H1 (cell line): ENCODE measurements at regions not wholly inside any gene's neighbourhood (a gene's known extent, or its start where the extent isn't known, plus 50 kb on each side); places are given as distances from the start of the nearest gene placed in this dataset.

Experiments used
- CTCF ChIA-PET: fragments of 300-600 bp; sonication (Branson Sonifier 250); formaldehyde crosslinking; loops from one replicate; lab custom pipeline; 2021; ENCODE audit not compliant: partially characterized antibody; lab: Charles Lee
- POLR2A ChIA-PET: fragments of 300-600 bp; sonication (Branson Sonifier 250); formaldehyde crosslinking; loops from one replicate; lab custom pipeline; 2021; ENCODE audit warnings: inconsistent platforms; ENCODE audit not compliant: partially characterized antibody; lab: Charles Lee
- DNase-seq, 2 experiments: peaks; one replicate each; pipeline versions ENCODE4 v3.0.0 to v3.0.0-alpha.2; 2010 to 2022; ENCODE audit warnings: low spot score in 2 of 2, low read depth in 1 of 2, mixed read lengths in 1 of 2
- FAIRE-seq: peaks from 2 replicates; lab custom pipeline; 2011; peaks lifted over from hg19 to GRCh38; lab: Jason Lieb, UNC
- H2AFZ ChIP-seq: 2 replicates; pipeline ENCODE4 v1.8.1; 2012; ENCODE audit warnings: low read length, inconsistent platforms
- H2AK5ac ChIP-seq: 2 replicates; pipeline ENCODE4 v1.6.1; 2013; ENCODE audit warnings: low read depth, low read length
- H2BK120ac ChIP-seq: replicated peaks from 2 replicates; pipeline ENCODE3; 2013; ENCODE audit warnings: low read depth, low read length, inconsistent platforms
- H2BK12ac ChIP-seq: 2 replicates; pipeline ENCODE4 v1.6.1; 2013; ENCODE audit warnings: low read depth, low read length
- H2BK15ac ChIP-seq: 2 replicates; pipeline ENCODE4 v1.6.1; 2013; ENCODE audit warnings: low read length
- H2BK20ac ChIP-seq: 2 replicates; pipeline ENCODE4 v1.6.1; 2013; ENCODE audit warnings: low read length
- H2BK5ac ChIP-seq: 2 replicates; pipeline ENCODE4 v1.6.1; 2013; ENCODE audit warnings: low read depth, low read length
- H3K14ac ChIP-seq: 2 replicates; pipeline ENCODE4 v1.6.1; 2013; ENCODE audit warnings: inconsistent platforms; ENCODE audit not compliant: insufficient read length
- H3K18ac ChIP-seq: 2 replicates; pipeline ENCODE4 v1.6.1; 2013; ENCODE audit warnings: low read length; ENCODE audit errors: extremely low read depth
- H3K23ac ChIP-seq: 2 replicates; pipeline ENCODE4 v1.6.1; 2013; ENCODE audit warnings: inconsistent platforms; ENCODE audit not compliant: insufficient read length
- H3K23me2 ChIP-seq: 2 replicates; pipeline ENCODE4 v1.6.1; 2013; ENCODE audit warnings: low read depth, low read length
- H3K27ac ChIP-seq: 2 replicates; pipeline ENCODE4 v1.6.1; 2011; ENCODE audit warnings: low read depth, low read length, inconsistent platforms
- H3K27me3 ChIP-seq, 4 experiments: replicated peaks in 1 of 4; 1 replicate in 1 of 4; 2 replicates in 3 of 4; pipeline versions ENCODE4 v1.6.1 to v1.8.1; 2011 to 2013; ENCODE audit warnings: low read length in 3 of 4, mild to moderate bottlenecking in 3 of 4, inconsistent platforms in 2 of 4, mixed read lengths in 2 of 4, moderate library complexity in 1 of 4; ENCODE audit not compliant: control insufficient read depth in 3 of 4, insufficient read depth in 3 of 4; ENCODE audit errors: extremely low read depth in 1 of 4
- H3K36me3 ChIP-seq, 4 experiments: 2 replicates each; pipeline versions ENCODE4 v1.6.1 to v1.8.1; 2011 to 2013; ENCODE audit warnings: mild to moderate bottlenecking in 4 of 4, low read length in 3 of 4, moderate library complexity in 2 of 4, control low read depth in 1 of 4, inconsistent platforms in 1 of 4; ENCODE audit not compliant: insufficient read depth in 4 of 4, control insufficient read depth in 2 of 4
- H3K4ac ChIP-seq: replicated peaks from 2 replicates; pipeline ENCODE3; 2013; ENCODE audit warnings: low read length, low read depth, mixed read lengths, inconsistent platforms; ENCODE audit not compliant: insufficient read length
- H3K4me1 ChIP-seq, 4 experiments: replicated peaks in 1 of 4; 1 replicate in 1 of 4; 2 replicates in 3 of 4; pipeline versions ENCODE4 v1.6.1 to v1.8.1; 2011 to 2013; ENCODE audit warnings: low read length in 3 of 4, inconsistent platforms in 2 of 4, mixed read lengths in 1 of 4; ENCODE audit not compliant: insufficient read depth in 4 of 4, control insufficient read depth in 3 of 4
- H3K4me2 ChIP-seq, 2 experiments: 2 replicates each; pipeline versions ENCODE4 v1.6.1 to v1.8.1; 2011 to 2013; ENCODE audit warnings: low read depth in 2 of 2, low read length in 2 of 2, control low read depth in 1 of 2, inconsistent platforms in 1 of 2, mild to moderate bottlenecking in 1 of 2; ENCODE audit not compliant: insufficient read depth in 1 of 2
- H3K4me3 ChIP-seq, 4 experiments: fragments of 200-600, 300-600 bp in 1 of 4; sonication (generic), shearing (Covaris generic), sonication (Bioruptor Twin) in 1 of 4; 2 replicates each; pipeline versions ENCODE4 v1.5.1 to v1.8.1; 2011 to 2016; ENCODE audit warnings: low read length in 4 of 4, low read depth in 3 of 4, control low read depth in 2 of 4, inconsistent platforms in 2 of 4, mild to moderate bottlenecking in 2 of 4, mixed read lengths in 1 of 4, moderate library complexity in 1 of 4; ENCODE audit not compliant: insufficient read depth in 2 of 4; ENCODE audit errors: extremely low read depth in 1 of 4
- H3K56ac ChIP-seq: replicated peaks from 2 replicates; pipeline ENCODE3; 2013; ENCODE audit warnings: low read depth, mild to moderate bottlenecking, mixed read lengths, low read length, inconsistent platforms; ENCODE audit not compliant: insufficient read length
- H3K79me1 ChIP-seq: 2 replicates; pipeline ENCODE4 v1.6.1; 2013; ENCODE audit warnings: low read depth, low read length, control low read depth
- H3K79me2 ChIP-seq, 2 experiments: 2 replicates each; pipeline versions ENCODE4 v1.6.1 to v1.8.1; 2012 to 2013; ENCODE audit warnings: low read length in 2 of 2, mild to moderate bottlenecking in 2 of 2, inconsistent platforms in 1 of 2; ENCODE audit not compliant: insufficient read depth in 2 of 2, control insufficient read depth in 1 of 2
- H3K9ac ChIP-seq, 4 experiments: replicated peaks in 1 of 4; 1 replicate in 1 of 4; 2 replicates in 3 of 4; pipeline versions ENCODE4 v1.6.1 to v1.8.1; 2011 to 2013; ENCODE audit warnings: low read depth in 3 of 4, low read length in 3 of 4, control low read depth in 2 of 4, mild to moderate bottlenecking in 2 of 4, moderate library complexity in 2 of 4, inconsistent platforms in 1 of 4; ENCODE audit errors: extremely low read depth in 1 of 4
- H3K9me3 ChIP-seq, 2 experiments: 2 replicates each; pipeline versions ENCODE4 v1.6.1 to v1.8.1; 2012 to 2013; ENCODE audit warnings: mild to moderate bottlenecking in 2 of 2, moderate library complexity in 2 of 2, control low read depth in 1 of 2, inconsistent platforms in 1 of 2, low read depth in 1 of 2, low read length in 1 of 2, mixed read lengths in 1 of 2; ENCODE audit not compliant: insufficient read depth in 2 of 2
- H4K20me1 ChIP-seq, 2 experiments: replicated peaks in 1 of 2; 2 replicates each; pipeline versions ENCODE3 to v1.8.1; 2011 to 2013; ENCODE audit warnings: inconsistent platforms in 2 of 2, low read length in 2 of 2, mild to moderate bottlenecking in 1 of 2; ENCODE audit not compliant: insufficient read depth in 2 of 2, control insufficient read depth in 1 of 2
- H4K5ac ChIP-seq: 2 replicates; pipeline ENCODE4 v1.6.1; 2013; ENCODE audit warnings: low read length, low read depth, mixed read lengths, inconsistent platforms; ENCODE audit not compliant: insufficient read length
- H4K8ac ChIP-seq: 2 replicates; pipeline ENCODE4 v1.8.0; 2013; ENCODE audit warnings: mild to moderate bottlenecking, moderate library complexity, low read length, inconsistent platforms; ENCODE audit not compliant: insufficient read depth; ENCODE audit errors: extremely low read depth
- H4K91ac ChIP-seq: replicated peaks from 2 replicates; pipeline ENCODE3; 2013; ENCODE audit warnings: low read length, mixed read lengths, inconsistent platforms; ENCODE audit not compliant: insufficient read length
- ASH2L ChIP-seq: fragments of 200-600, 300-600 bp; sonication (generic); IDR thresholded peaks from one replicate; pipeline ENCODE4 v1.7.1; 2017; ENCODE audit warnings: low read length
- BACH1 ChIP-seq: IDR thresholded peaks from 2 replicates; pipeline ENCODE4 v1.6.1; 2012; ENCODE audit warnings: low read length, improper control_type of control experiment
- CEBPB ChIP-seq: IDR thresholded peaks from 2 replicates; pipeline ENCODE4 v1.6.1; 2012; ENCODE audit warnings: low read depth, low read length
- JUND ChIP-seq: IDR thresholded peaks from 2 replicates; pipeline ENCODE4 v1.6.1; 2011; ENCODE audit warnings: mild to moderate bottlenecking, improper control_type of control experiment, low read length
- KDM4A ChIP-seq: IDR thresholded peaks from one replicate; pipeline ENCODE4 v1.7.1; 2012; ENCODE audit warnings: low read depth, mild to moderate bottlenecking, moderate library complexity, low read length, inconsistent platforms; ENCODE audit not compliant: severe bottlenecking
- MAX ChIP-seq: IDR thresholded peaks from 2 replicates; pipeline ENCODE4 v1.6.1; 2012; ENCODE audit warnings: inconsistent platforms
- POLR2AphosphoS5 ChIP-seq: IDR thresholded peaks from 2 replicates; pipeline ENCODE4 v1.6.1; 2011; ENCODE audit warnings: low read depth, low read length
- RAD21 ChIP-seq, 2 experiments: IDR thresholded peaks in 1 of 2; conservative IDR thresholded peaks in 1 of 2; 2 replicates each; pipeline ENCODE4 v1.6.1; 2011; ENCODE audit warnings: low read depth in 2 of 2, low read length in 2 of 2, improper control_type of control experiment in 1 of 2, inconsistent platforms in 1 of 2, mild to moderate bottlenecking in 1 of 2, moderate library complexity in 1 of 2
- SIN3A ChIP-seq, 2 experiments: IDR thresholded peaks in 1 of 2; conservative IDR thresholded peaks in 1 of 2; 2 replicates each; pipeline ENCODE4 v1.6.1; 2011 to 2012; ENCODE audit warnings: low read length in 2 of 2, improper control_type of control experiment in 1 of 2, low read depth in 1 of 2, mild to moderate bottlenecking in 1 of 2
- SP1 ChIP-seq: IDR thresholded peaks from 2 replicates; pipeline ENCODE4 v1.6.1; 2011; ENCODE audit warnings: low read depth, low read length
- USF2 ChIP-seq: IDR thresholded peaks from 2 replicates; pipeline ENCODE4 v1.6.1; 2011; ENCODE audit warnings: low read length, improper control_type of control experiment
- WGBS, 2 experiments: shearing (Covaris generic) in 1 of 2; methylation state at CpG; one replicate each; pipeline versions ENCODE4 v1.1.6 to v1.1.7; 2013 to 2015; ENCODE audit warnings: low lambda C conversion rate in 2 of 2, mixed read lengths in 2 of 2, inconsistent platforms in 1 of 2, low coverage in 1 of 2, missing lambda C conversion rate in 1 of 2; ENCODE audit not compliant: insufficient replicate concordance in 2 of 2, insufficient coverage in 1 of 2, insufficient read length in 1 of 2; ENCODE audit errors: extremely low coverage in 1 of 2, missing lambda C conversion rate in 1 of 2; 5-methylcytosine and 5-hydroxymethylcytosine counted together
- TF ChIP-seq, protein P1 (sequence below): IDR thresholded peaks from 2 replicates; pipeline ENCODE4 v1.6.1; 2011; ENCODE audit warnings: low read depth, mild to moderate bottlenecking, low read length; ENCODE audit not compliant: insufficient read depth

DNA sequence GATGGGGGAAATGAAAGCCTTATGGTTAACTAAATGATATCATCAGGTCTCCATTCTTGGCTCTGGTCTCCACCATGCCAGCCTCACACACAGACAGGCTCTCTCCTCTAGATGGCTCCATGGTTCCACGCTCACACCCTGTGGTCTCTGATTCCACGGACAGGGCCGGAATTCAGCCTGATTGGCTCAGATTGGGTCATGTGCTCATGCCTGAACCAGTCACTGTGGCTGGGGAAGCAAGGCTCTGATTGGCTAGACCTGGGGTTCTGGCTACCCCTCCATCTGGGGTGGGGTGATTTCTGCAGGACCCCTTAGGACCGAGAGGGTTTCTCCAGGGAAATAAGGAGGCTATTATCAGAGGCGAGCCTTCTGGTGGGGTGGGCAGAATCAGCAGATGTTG, 277.0 kb downstream of the PTPRU start:
- ChIA-PET POLR2A (no interaction called here), CTCF (interaction anchor here (0.7 to 3.1 kb wide), 5 partner anchors 26 to 274 kb away, joined by 3 to 14 read pairs (median 4); no protein-coding TSS in a partner anchor)
- no peak overlapping the region for H4K5ac ChIP-seq
- H2BK15ac ChIP-seq, result no peak overlapping the region
- H2BK20ac ChIP-seq, result no peak overlapping the region
- H3K23ac ChIP-seq, result no peak overlapping the region
- no peaks in the 10 kb centered on the region for H3K4me1 ChIP-seq
- DNase-seq (peak; percentile 43 to 69), FAIRE-seq (peak; percentile 82)
- no peak overlapping the region for H3K4me2 ChIP-seq
- no peaks in the 10 kb centered on the region for H3K23me2 ChIP-seq
- H2AFZ ChIP-seq, result no peak overlapping the region
- 79% methylated on average over 5 of the region's 5 CpGs; no CpG with 5 or more reads in 1 of the 2 experiments for WGBS, 2 experiments
- H3K14ac ChIP-seq, result no peak overlapping the region
- no peak overlapping the region for H3K18ac ChIP-seq
- no peak overlapping the region for H2BK12ac ChIP-seq
- no peak overlapping the region for H3K27ac ChIP-seq
- H3K79me2 ChIP-seq, result no peaks in the 10 kb centered on the region
- no peaks in the 10 kb centered on the region for H3K79me1 ChIP-seq
- H4K8ac ChIP-seq, result no peak overlapping the region
- peaks cover 0 to 2% (median 0%) of the 10 kb centered on the region in 4 experiments; a peak in 2 of 7 replicates for H3K27me3 ChIP-seq
- H3K4me3 ChIP-seq, result no peak overlapping the region
- no peak overlapping the region for H2BK120ac ChIP-seq
- no peaks in the 10 kb centered on the region for H4K20me1 ChIP-seq
- H3K56ac ChIP-seq, result no peak overlapping the region
- H3K4ac ChIP-seq, result no peak overlapping the region
- H4K91ac ChIP-seq, result no peak overlapping the region
- no peaks in the 10 kb centered on the region for H3K9me3 ChIP-seq
- H2BK5ac ChIP-seq, result no peak overlapping the region
- H3K9ac ChIP-seq, result no peak overlapping the region
- no peak overlapping the region for H2AK5ac ChIP-seq
- no peaks in the 10 kb centered on the region for H3K36me3 ChIP-seq
- TF ChIP-seq RAD21 (IDR thresholded peaks at IDR 0.05 in 1 of 2, conservative IDR thresholded peaks at IDR 0.05 in 1 of 2; ENCODE audit: low read depth in 2 of 2, low read length in 2 of 2) (peak; percentile 94 to 97), KDM4A (no peak), SIN3A (conservative IDR thresholded peaks at IDR 0.05 in 1 of 2, IDR thresholded peaks at IDR 0.05 in 1 of 2; ENCODE audit: low read depth in 1 of 2, low read length in 2 of 2) (no peak), BACH1 (no peak), JUND (no peak), USF2 (peak; percentile 85), CEBPB (no peak), POLR2AphosphoS5 (no peak), SP1 (0 out of 2 replicates have a peak, but pooled peaks have one; percentile 30), MAX (no peak), ASH2L (no peak)
- TF ChIP-seq, protein P1, sequence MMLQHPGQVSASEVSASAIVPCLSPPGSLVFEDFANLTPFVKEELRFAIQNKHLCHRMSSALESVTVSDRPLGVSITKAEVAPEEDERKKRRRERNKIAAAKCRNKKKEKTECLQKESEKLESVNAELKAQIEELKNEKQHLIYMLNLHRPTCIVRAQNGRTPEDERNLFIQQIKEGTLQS, result peak; percentile 74; the same call in 1 of the 2 replicates
